GM12891 (cell line): ENCODE measurements at regions not wholly inside any gene's neighbourhood (a gene's known extent, or its start where the extent isn't known, plus 50 kb on each side); places are given as distances from the start of the nearest gene placed in this dataset.

ENCODE experiments used
- DNase-seq: peaks from one replicate; pipeline ENCODE4 v3.0.0; 2011; ENCODE audit warnings: low spot score; ENCODE audit not compliant: insufficient read length
- FAIRE-seq: peaks from 2 replicates; lab custom pipeline; 2011; peaks lifted over from hg19 to GRCh38; lab: Jason Lieb, UNC
- PAX5 ChIP-seq: IDR thresholded peaks from 2 replicates; pipeline ENCODE4 v1.6.1; 2011; ENCODE audit warnings: low read length, moderate library complexity, mild to moderate bottlenecking; ENCODE audit not compliant: insufficient read depth, severe bottlenecking
- POLR2A ChIP-seq: IDR thresholded peaks from 2 replicates; pipeline ENCODE4 v1.6.1; 2011; ENCODE audit warnings: low read depth, low read length, control low read depth
- POLR2AphosphoS5 ChIP-seq: IDR thresholded peaks from 2 replicates; pipeline ENCODE4 v1.6.1; 2011; ENCODE audit warnings: low read depth, low read length, control low read depth
- POU2F2 ChIP-seq: IDR thresholded peaks from 2 replicates; pipeline ENCODE4 v1.6.1; 2011; ENCODE audit warnings: low read depth, mild to moderate bottlenecking, control low read depth, low read length, moderate library complexity
- SPI1 ChIP-seq: IDR thresholded peaks from 2 replicates; pipeline ENCODE4 v1.6.1; 2011; ENCODE audit warnings: low read depth, low read length, control low read depth
- TAF1 ChIP-seq: IDR thresholded peaks from 2 replicates; pipeline ENCODE4 v1.6.1; 2011; ENCODE audit warnings: low read depth, low read length, control low read depth

- TF ChIP-seq SPI1 (no peak), TAF1 (no peak), POLR2A (no peak), PAX5 (no peak), POLR2AphosphoS5 (no peak), POU2F2 (no peak)
- FAIRE-seq (no peak), DNase-seq (no peak)
Measured at GRCh38 chr16:16877061-16877460, 498.1 kb downstream of the NPIPA7 start.

GRCh38 chr16:16879567-16880251 lies 500.8 kb downstream of the NPIPA7 start:
- DNase-seq (no peak), FAIRE-seq (no peak)
- TF ChIP-seq POU2F2: no peak
- TF ChIP-seq POLR2A: no peak
- TF ChIP-seq SPI1: no peak
- no peak for TF ChIP-seq TAF1
- no peak for TF ChIP-seq POLR2AphosphoS5

- FAIRE-seq (no peak), DNase-seq (no peak)
- TF ChIP-seq POLR2AphosphoS5 (no peak), PAX5 (no peak), POLR2A (no peak), TAF1 (no peak), SPI1 (no peak), POU2F2 (no peak)
Measured at GRCh38 chr16:16881814-16882213, 502.9 kb downstream of the NPIPA7 start.

GRCh38 chr16:16882766-16883165 lies 503.8 kb downstream of the NPIPA7 start:
- no peak for FAIRE-seq

GRCh38 chr16:16884451-16884850 lies 505.5 kb downstream of the NPIPA7 start:
- FAIRE-seq (no peak), DNase-seq (no peak)
- no peak for TF ChIP-seq TAF1
- no peak for TF ChIP-seq SPI1
- no peak for TF ChIP-seq POLR2A
- no peak for TF ChIP-seq PAX5
- no peak for TF ChIP-seq POLR2AphosphoS5
- TF ChIP-seq POU2F2: no peak

More at GRCh38 chr16:16882766-16883165, 503.8 kb downstream of the NPIPA7 start:
- no peak for TF ChIP-seq TAF1
- DNase-seq: no peak

- TF ChIP-seq POU2F2: no peak
- TF ChIP-seq PAX5: no peak
- no peak for TF ChIP-seq SPI1
- no peak for TF ChIP-seq POLR2A
- no peak for TF ChIP-seq POLR2AphosphoS5
- TF ChIP-seq TAF1: no peak
- no peak for FAIRE-seq
- DNase-seq: no peak
Measured at GRCh38 chr16:16887193-16887592, 508.3 kb downstream of the NPIPA7 start.

GRCh38 chr16:16890964-16891363 lies 512.0 kb downstream of the NPIPA7 start:
- FAIRE-seq (no peak), DNase-seq (no peak)
- TF ChIP-seq SPI1: no peak
- TF ChIP-seq TAF1: no peak
- TF ChIP-seq PAX5: no peak
- no peak for TF ChIP-seq POLR2A
- TF ChIP-seq POU2F2: no peak
- TF ChIP-seq POLR2AphosphoS5: no peak

- no peak for DNase-seq
- no peak for TF ChIP-seq POLR2A
- TF ChIP-seq PAX5: no peak
- no peak for TF ChIP-seq POU2F2
- TF ChIP-seq TAF1: no peak
- no peak for TF ChIP-seq SPI1
- no peak for TF ChIP-seq POLR2AphosphoS5
- FAIRE-seq: no peak
Measured at GRCh38 chr16:16904601-16905000, 525.7 kb downstream of the NPIPA7 start.

GRCh38 chr16:16905850-16906249 lies 526.9 kb downstream of the NPIPA7 start:
- FAIRE-seq: no peak
- TF ChIP-seq TAF1: no peak
- no peak for TF ChIP-seq POLR2AphosphoS5
- no peak for TF ChIP-seq POU2F2
- TF ChIP-seq POLR2A: no peak
- no peak for TF ChIP-seq PAX5
- no peak for DNase-seq

- FAIRE-seq: no peak
- DNase-seq: no peak
Measured at GRCh38 chr16:16907089-16907488, 528.1 kb downstream of the NPIPA7 start.

More at GRCh38 chr16:16907089-16907488, 528.1 kb downstream of the NPIPA7 start:
- TF ChIP-seq PAX5 (no peak), POU2F2 (no peak), POLR2AphosphoS5 (no peak), SPI1 (no peak), TAF1 (no peak), POLR2A (no peak)
